ENCODE measurements at regions not wholly inside any gene's neighbourhood (a gene's known extent, or its start where the extent isn't known, plus 50 kb on each side); places are given as distances from the start of the nearest gene placed in this dataset.

GRCh38 chr1:60145771-60146170, 72.2 kb upstream of the C1orf87 start:
- H3K4me3 ChIP-seq (ENCODE audit: low read depth, low read length): no peak overlapping the region
- H3K27ac ChIP-seq: no peak overlapping the region
- TF ChIP-seq CTCF (IDR thresholded peaks at IDR 0.05): no peak
- H3K4me1 ChIP-seq: no peaks in the 10 kb centered on the region
- H3K79me2 ChIP-seq: no peaks in the 10 kb centered on the region
- no peaks in the 10 kb centered on the region for H3K27me3 ChIP-seq (ENCODE audit: control insufficient read depth, insufficient read depth, low read length)
- no peak overlapping the region for H3K4me2 ChIP-seq (ENCODE audit: low read length)
- no peak overlapping the region for H2AFZ ChIP-seq
- no peaks in the 10 kb centered on the region for H3K36me3 ChIP-seq (ENCODE audit: control insufficient read depth, insufficient read depth, low read length)
- no peak overlapping the region for H3K9ac ChIP-seq
- no peaks in the 10 kb centered on the region for H3K9me3 ChIP-seq (ENCODE audit: control insufficient read depth, low read length)

- H2AFZ ChIP-seq: no peak overlapping the region
- H3K4me1 ChIP-seq: no peaks in the 10 kb centered on the region
- no peak overlapping the region for H3K4me3 ChIP-seq (ENCODE audit: low read depth, low read length)
- no peaks in the 10 kb centered on the region for H3K36me3 ChIP-seq (ENCODE audit: control insufficient read depth, insufficient read depth, low read length)
- no peaks in the 10 kb centered on the region for H3K27me3 ChIP-seq (ENCODE audit: control insufficient read depth, insufficient read depth, low read length)
- no peak overlapping the region for H3K27ac ChIP-seq
- H3K9ac ChIP-seq: no peak overlapping the region
- H3K9me3 ChIP-seq (ENCODE audit: control insufficient read depth, low read length): no peaks in the 10 kb centered on the region
- H3K4me2 ChIP-seq (ENCODE audit: low read length): no peak overlapping the region
- no peaks in the 10 kb centered on the region for H3K79me2 ChIP-seq
- no peak for TF ChIP-seq CTCF (IDR thresholded peaks at IDR 0.05)
Observed at GRCh38 chr1:60141743-60142142, 68.2 kb upstream of the C1orf87 start.

GRCh38 chr1:60141276-60141675, 67.7 kb upstream of the C1orf87 start:
- no peaks in the 10 kb centered on the region for H3K27me3 ChIP-seq (ENCODE audit: control insufficient read depth, insufficient read depth, low read length)
- TF ChIP-seq CTCF (IDR thresholded peaks at IDR 0.05): no peak
- H2AFZ ChIP-seq: no peak overlapping the region
- H3K4me3 ChIP-seq (ENCODE audit: low read depth, low read length): no peak overlapping the region
- H3K79me2 ChIP-seq: no peaks in the 10 kb centered on the region
- no peak overlapping the region for H3K9ac ChIP-seq
- no peaks in the 10 kb centered on the region for H3K4me1 ChIP-seq
- no peak overlapping the region for H3K27ac ChIP-seq
- no peaks in the 10 kb centered on the region for H3K9me3 ChIP-seq (ENCODE audit: control insufficient read depth, low read length)
- H3K36me3 ChIP-seq (ENCODE audit: control insufficient read depth, insufficient read depth, low read length): no peaks in the 10 kb centered on the region
- H3K4me2 ChIP-seq (ENCODE audit: low read length): no peak overlapping the region

- Histone ChIP-seq H3K9me3 (ENCODE audit: control insufficient read depth, low read length) (no peaks in the 10 kb centered on the region), H3K27me3 (ENCODE audit: control insufficient read depth, insufficient read depth, low read length) (no peaks in the 10 kb centered on the region), H3K27ac (no peak overlapping the region), H3K4me1 (no peaks in the 10 kb centered on the region), H3K4me2 (ENCODE audit: low read length) (no peak overlapping the region), H3K9ac (no peak overlapping the region), H2AFZ (no peak overlapping the region), H3K36me3 (ENCODE audit: control insufficient read depth, insufficient read depth, low read length) (no peaks in the 10 kb centered on the region), H3K4me3 (ENCODE audit: low read depth, low read length) (no peak overlapping the region), H3K79me2 (no peaks in the 10 kb centered on the region)
- TF ChIP-seq CTCF (IDR thresholded peaks at IDR 0.05): no peak
Observed at GRCh38 chr1:60137406-60137805, 63.8 kb upstream of the C1orf87 start.

GRCh38 chr1:60136395-60136794, 62.8 kb upstream of the C1orf87 start:
- Histone ChIP-seq H3K9me3 (ENCODE audit: control insufficient read depth, low read length) (no peaks in the 10 kb centered on the region), H3K36me3 (ENCODE audit: control insufficient read depth, insufficient read depth, low read length) (no peaks in the 10 kb centered on the region), H3K79me2 (no peaks in the 10 kb centered on the region), H3K27me3 (ENCODE audit: control insufficient read depth, insufficient read depth, low read length) (no peaks in the 10 kb centered on the region), H3K9ac (no peak overlapping the region), H2AFZ (no peak overlapping the region), H3K27ac (no peak overlapping the region), H3K4me1 (no peaks in the 10 kb centered on the region), H3K4me2 (ENCODE audit: low read length) (no peak overlapping the region), H3K4me3 (ENCODE audit: low read depth, low read length) (no peak overlapping the region)
- TF ChIP-seq CTCF (IDR thresholded peaks at IDR 0.05): no peak
